Muscle layer of duodenum (tissue), 2 donors: ENCODE measurements at regions not wholly inside any gene's neighbourhood (a gene's known extent, or its start where the extent isn't known, plus 50 kb on each side); places are given as distances from the start of the nearest gene placed in this dataset.

Source experiments
- H3K27ac ChIP-seq: one replicate; pipeline ENCODE4 v1.7.0; 2013; ENCODE audit warnings: mild to moderate bottlenecking, low read length
- H3K27me3 ChIP-seq: one replicate; pipeline ENCODE4 v1.7.0; 2013; ENCODE audit warnings: low read depth, mild to moderate bottlenecking, control low read depth, low read length
- H3K36me3 ChIP-seq, 2 donors: one replicate each; pipeline ENCODE4 v1.7.0; 2013; ENCODE audit warnings: low read length in 2 of 2, control low read depth in 1 of 2, mild to moderate bottlenecking in 1 of 2; ENCODE audit not compliant: insufficient read depth in 2 of 2, control insufficient read depth in 1 of 2
- H3K4me1 ChIP-seq, 2 donors: one replicate each; pipeline ENCODE4 v1.7.0; 2013; ENCODE audit warnings: low read length in 2 of 2, mild to moderate bottlenecking in 2 of 2, control low read depth in 1 of 2, moderate library complexity in 1 of 2; ENCODE audit not compliant: insufficient read depth in 2 of 2, control insufficient read depth in 1 of 2
- H3K4me3 ChIP-seq, 2 donors: one replicate each; pipeline ENCODE4 v1.7.0; 2013; ENCODE audit warnings: low read length in 2 of 2, low read depth in 1 of 2, mild to moderate bottlenecking in 1 of 2
- H3K9me3 ChIP-seq, 2 donors: one replicate each; pipeline ENCODE4 v1.7.0; 2013; ENCODE audit warnings: low read length in 2 of 2, control low read depth in 1 of 2, mild to moderate bottlenecking in 1 of 2; ENCODE audit not compliant: control insufficient read depth in 1 of 2
- donor health status: healthy.

DNA sequence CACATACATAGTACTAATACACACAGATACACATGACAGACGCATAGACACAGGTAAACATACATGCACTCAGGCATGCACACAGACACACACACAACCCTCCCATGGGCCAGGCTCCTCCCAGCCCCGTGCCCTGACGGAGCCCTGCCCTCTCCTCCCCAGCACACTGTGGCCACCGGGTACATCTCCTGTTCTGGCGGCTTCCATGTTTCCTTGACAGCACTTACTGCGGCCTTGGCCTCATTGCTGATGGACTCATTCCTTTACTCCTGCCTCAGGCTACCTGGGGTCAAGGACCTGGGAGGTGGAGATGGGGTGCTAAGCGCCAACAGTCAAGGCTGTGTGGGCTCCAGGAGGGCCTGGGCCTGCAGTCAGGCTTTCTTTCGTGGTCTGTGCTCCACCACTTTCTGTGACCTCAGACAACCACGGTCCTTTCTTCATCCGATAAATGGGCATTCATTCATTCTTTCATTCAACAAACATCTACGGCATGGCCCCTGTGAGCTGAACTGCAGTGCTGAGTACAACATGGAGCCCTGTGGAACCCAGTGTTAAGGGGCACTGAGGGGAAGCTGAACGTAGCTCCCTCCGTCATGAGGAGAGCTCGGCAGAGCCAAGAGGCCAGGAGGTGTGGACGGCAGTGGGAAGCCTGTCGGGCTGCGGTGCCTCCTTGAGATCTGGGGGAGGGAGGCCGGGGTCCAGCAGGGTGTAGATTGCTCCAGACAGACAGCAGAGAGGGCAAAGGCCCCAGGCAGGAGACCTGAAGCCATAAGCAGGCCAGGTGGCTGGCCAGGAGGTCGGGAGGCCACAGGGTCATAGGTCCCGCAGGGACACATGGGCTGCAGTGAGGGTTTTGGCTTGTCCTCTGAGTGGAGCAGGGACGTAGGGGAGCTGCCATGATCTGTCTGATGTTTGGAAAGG is 190.4 kb upstream of the HDAC4 start:
- H3K36me3 ChIP-seq, result no peaks in the 10 kb centered on the region
- no peak overlapping the region for H3K27ac ChIP-seq
- H3K4me3 ChIP-seq, result no peak overlapping the region
- H3K4me1 ChIP-seq, result no peaks in the 10 kb centered on the region
- no peaks in the 10 kb centered on the region for H3K27me3 ChIP-seq
- H3K9me3 ChIP-seq, result no peaks in the 10 kb centered on the region

- Histone ChIP-seq H3K9me3 (no peaks in the 10 kb centered on the region), H3K4me3 (no peak overlapping the region), H3K27me3 (no peaks in the 10 kb centered on the region), H3K4me1 (no peaks in the 10 kb centered on the region), H3K27ac (no peak overlapping the region), H3K36me3 (no peaks in the 10 kb centered on the region)
Measured at GRCh38 chr2:239590276-239590675, 189.5 kb upstream of the HDAC4 start.

GRCh38 chr2:239589833-239590232 is 189.0 kb upstream of the HDAC4 start:
- Histone ChIP-seq H3K27ac (no peak overlapping the region), H3K4me3 (no peak overlapping the region), H3K27me3 (no peaks in the 10 kb centered on the region), H3K9me3 (no peaks in the 10 kb centered on the region), H3K4me1 (no peaks in the 10 kb centered on the region), H3K36me3 (no peaks in the 10 kb centered on the region)

DNA sequence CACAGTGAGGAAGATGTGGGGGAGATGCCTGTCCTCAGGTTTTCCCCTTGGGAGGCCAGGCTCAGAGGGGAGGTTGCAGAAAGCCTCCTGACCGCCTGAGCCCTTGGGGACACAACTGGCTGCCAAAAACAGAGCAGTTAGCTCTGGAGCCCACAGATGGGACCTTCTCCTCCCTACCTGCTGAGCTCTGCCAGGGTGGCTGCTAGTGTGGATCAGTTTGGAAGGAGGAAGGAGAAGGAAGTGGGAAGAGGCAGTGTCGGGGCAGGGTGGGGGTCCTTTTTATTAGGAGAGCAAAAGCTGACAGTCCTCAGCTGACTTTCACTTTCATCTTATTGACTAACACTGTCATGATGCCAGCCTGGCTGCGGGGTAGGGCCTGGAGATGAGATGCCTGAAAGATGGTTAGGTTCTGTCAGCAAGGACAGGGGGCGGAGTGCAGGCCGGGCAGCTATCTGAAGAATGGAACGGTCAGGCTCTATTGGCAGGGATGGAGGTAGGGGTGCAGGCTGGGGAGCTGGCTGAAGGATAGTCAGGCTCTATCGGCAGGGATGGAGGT is 188.5 kb upstream of the HDAC4 start:
- no peaks in the 10 kb centered on the region for H3K27me3 ChIP-seq

DNA sequence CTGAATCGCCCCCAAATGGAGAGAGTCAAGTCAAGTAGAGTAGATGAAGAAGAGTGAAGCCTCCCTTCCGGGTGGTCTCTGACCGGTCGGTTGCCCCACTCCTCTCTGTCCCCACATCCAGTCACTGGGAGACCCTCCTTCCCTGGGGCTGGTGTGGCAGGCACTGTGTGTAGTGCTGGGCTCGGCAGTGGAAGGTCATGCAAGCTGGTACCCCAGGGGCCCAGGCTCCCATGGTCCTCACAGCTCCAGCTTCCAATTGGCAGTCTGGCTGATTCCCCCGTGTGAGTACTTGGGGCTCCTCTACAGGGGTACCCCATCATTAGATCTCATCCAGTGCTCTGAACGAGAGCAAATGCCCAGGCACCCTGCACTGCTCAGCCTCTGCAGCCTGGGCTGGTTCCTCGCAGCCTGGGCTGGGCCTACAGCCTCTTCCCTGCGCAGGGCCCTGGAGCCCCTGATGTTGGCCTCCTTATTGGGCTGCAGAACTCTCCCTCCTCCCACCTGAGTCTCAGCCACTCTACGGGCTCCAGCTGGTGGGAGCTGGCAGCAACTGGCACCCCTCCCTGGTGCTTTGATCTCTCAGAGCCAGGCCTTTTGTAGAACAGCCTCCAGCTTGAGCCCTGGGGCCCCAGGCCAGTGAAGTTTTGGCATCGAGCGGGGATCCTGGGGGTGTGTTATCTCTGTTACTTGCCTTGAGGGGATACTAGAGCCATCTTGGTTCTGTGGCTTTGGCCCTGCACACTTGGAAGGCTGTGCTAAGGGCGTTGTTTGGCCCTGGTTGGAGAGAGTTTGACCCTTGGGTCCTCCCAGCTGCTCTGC is 187.8 kb upstream of the HDAC4 start:
- Histone ChIP-seq H3K4me3 (no peak overlapping the region), H3K36me3 (no peaks in the 10 kb centered on the region), H3K27ac (no peak overlapping the region), H3K9me3 (no peaks in the 10 kb centered on the region), H3K27me3 (no peaks in the 10 kb centered on the region), H3K4me1 (no peaks in the 10 kb centered on the region)

More for the DNA sequence above, 188.5 kb upstream of the HDAC4 start:
- Histone ChIP-seq H3K36me3 (no peaks in the 10 kb centered on the region), H3K9me3 (no peaks in the 10 kb centered on the region), H3K27ac (no peak overlapping the region), H3K4me1 (no peaks in the 10 kb centered on the region), H3K4me3 (no peak overlapping the region)

- H3K4me1 ChIP-seq, result no peaks in the 10 kb centered on the region
- no peak overlapping the region for H3K27ac ChIP-seq
- H3K4me3 ChIP-seq, result no peak overlapping the region
- no peaks in the 10 kb centered on the region for H3K9me3 ChIP-seq
- H3K36me3 ChIP-seq, result no peaks in the 10 kb centered on the region
- no peaks in the 10 kb centered on the region for H3K27me3 ChIP-seq
Measured at GRCh38 chr2:239587841-239588240, 187.0 kb upstream of the HDAC4 start.

DNA sequence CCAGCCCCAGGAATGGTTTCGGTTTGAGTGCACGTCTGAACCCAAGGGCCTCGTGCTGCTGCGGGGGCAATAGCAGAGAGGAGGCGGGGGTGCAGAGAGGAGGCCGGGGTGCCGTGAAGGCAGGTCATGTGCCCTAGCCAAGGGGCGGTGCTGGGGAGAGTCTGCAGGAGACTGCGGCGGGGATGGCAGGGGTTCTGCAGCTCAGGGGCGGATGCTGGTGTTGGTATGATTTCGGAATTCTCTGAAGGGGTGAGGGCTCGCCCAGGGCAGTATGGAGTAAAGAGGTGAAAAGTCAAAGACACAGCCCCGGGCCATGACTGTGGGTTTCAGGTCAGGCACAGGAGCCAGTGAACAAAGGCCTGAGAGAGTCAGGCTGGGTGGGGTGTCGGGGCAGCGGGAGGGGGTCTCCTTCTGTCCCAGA is 186.5 kb upstream of the HDAC4 start:
- no peak overlapping the region for H3K27ac ChIP-seq
- no peak overlapping the region for H3K4me3 ChIP-seq
- no peaks in the 10 kb centered on the region for H3K9me3 ChIP-seq
- H3K4me1 ChIP-seq, result no peaks in the 10 kb centered on the region
- no peaks in the 10 kb centered on the region for H3K36me3 ChIP-seq
- no peaks in the 10 kb centered on the region for H3K27me3 ChIP-seq

DNA sequence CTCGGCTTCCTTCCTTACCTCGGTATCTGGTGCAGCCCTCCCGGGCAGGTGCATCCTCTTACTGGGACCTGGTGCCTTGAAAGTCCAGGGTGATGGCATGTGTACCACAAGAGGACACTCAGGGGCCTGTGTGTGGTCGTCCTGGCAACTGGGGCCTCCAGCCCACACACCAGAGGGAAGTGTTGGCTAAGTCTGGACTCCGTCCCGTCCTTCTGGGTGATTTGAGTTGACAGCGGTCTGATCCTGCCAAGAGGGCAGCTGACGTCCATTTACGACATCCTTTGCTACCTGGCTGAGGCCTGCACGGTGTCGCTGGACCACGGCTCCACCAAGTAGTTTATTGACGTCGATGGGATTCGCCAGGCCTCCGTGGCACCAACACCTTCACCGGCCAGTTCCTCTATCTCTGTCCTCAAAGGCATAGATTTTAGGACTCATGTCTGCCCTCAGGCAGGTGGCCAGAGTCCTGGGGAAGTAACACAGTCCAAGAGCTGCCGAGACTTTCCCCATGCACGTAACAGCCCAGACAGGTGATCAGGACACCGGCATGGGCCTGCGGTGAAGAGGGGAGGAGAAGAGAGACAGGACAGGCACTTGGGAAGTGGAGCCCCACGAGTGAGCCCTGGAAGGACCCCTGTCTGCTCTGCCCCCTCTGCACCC is 186.0 kb upstream of the HDAC4 start:
- Histone ChIP-seq H3K27ac (no peak overlapping the region), H3K27me3 (no peaks in the 10 kb centered on the region), H3K4me1 (no peaks in the 10 kb centered on the region), H3K4me3 (no peak overlapping the region), H3K9me3 (no peaks in the 10 kb centered on the region), H3K36me3 (no peaks in the 10 kb centered on the region)

DNA sequence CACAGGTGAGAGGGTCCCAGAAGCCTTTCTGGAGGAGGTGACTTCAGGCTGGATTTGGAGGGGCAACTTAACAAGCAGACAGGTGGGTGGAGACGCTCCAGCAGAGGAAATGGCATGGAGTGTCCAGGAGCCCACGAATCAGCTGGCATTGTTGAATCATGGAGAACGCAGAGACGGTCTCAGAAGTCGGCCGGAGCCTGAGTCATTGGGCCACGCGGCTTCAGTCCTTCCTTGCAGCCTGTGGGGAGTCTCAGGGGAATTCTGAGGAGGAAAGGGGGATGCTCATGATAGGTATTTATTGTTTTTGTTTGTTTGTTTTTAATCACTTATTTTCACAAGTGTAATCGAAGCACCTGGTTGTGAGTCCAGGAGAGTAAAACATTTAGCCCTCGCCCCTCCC is 184.6 kb upstream of the HDAC4 start:
- H3K4me1 ChIP-seq, result no peaks in the 10 kb centered on the region
- H3K4me3 ChIP-seq, result no peak overlapping the region
- no peak overlapping the region for H3K27ac ChIP-seq
- H3K9me3 ChIP-seq, result no peaks in the 10 kb centered on the region
- no peaks in the 10 kb centered on the region for H3K36me3 ChIP-seq
- H3K27me3 ChIP-seq, result no peaks in the 10 kb centered on the region

DNA sequence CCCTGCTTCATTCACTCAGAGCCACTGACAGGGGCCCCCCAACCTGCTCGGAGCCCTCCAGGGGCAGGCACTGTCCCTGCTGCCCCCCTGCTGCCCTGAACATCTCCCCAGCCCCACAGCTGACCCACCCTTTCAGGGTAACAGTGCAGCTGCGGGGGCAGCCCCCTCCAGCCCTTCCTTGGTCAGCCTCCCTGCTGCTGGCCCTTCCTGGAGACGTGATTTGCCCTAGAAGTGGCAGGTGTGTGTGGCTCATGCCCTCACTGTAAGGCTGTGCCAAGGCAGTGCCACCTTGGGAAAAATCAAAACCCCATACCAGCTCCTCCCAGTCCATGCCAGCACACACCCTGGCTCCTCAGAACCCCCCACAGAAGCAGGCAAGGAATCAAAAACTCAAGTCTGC is 184.2 kb upstream of the HDAC4 start:
- Histone ChIP-seq H3K27ac (no peak overlapping the region), H3K9me3 (no peaks in the 10 kb centered on the region), H3K36me3 (no peaks in the 10 kb centered on the region), H3K27me3 (no peaks in the 10 kb centered on the region), H3K4me3 (no peak overlapping the region), H3K4me1 (no peaks in the 10 kb centered on the region)
